Endothelial cell of umbilical vein (primary cell): ENCODE measurements at regions not wholly inside any gene's neighbourhood (a gene's known extent, or its start where the extent isn't known, plus 50 kb on each side); places are given as distances from the start of the nearest gene placed in this dataset.

Experiments
- BruUV-seq: library from RNA; stranded (reverse); fragments of 400-500 nt; replicated peaks from 2 replicates; lab custom pipeline; 2021; lab: Mats Ljungman, UMichigan
- CTCF ChIA-PET: fragments of 300-600, 350-600 bp; sonication (Branson Sonifier 250); formaldehyde crosslinking; loops from one replicate; lab custom pipeline; 2021; ENCODE audit warnings: antibody characterized with exemption, inconsistent platforms; lab: Charles Lee
- POLR2A ChIA-PET: fragments of 300-600, 350-600 bp; sonication (Branson Sonifier 250); formaldehyde crosslinking; loops from one replicate; lab custom pipeline; 2021; ENCODE audit warnings: antibody characterized with exemption, inconsistent platforms; lab: Charles Lee
- DNase-seq: peaks from one replicate; pipeline ENCODE4 v3.0.0-alpha.2; 2011; ENCODE audit warnings: low read depth, low spot score
- FAIRE-seq: peaks from 2 replicates; lab custom pipeline; 2011; peaks lifted over from hg19 to GRCh38; lab: Jason Lieb, UNC
- H2AFZ ChIP-seq: 2 replicates; pipeline ENCODE4 v1.6.0; 2012; ENCODE audit warnings: low read depth, low read length, control low read depth, inconsistent platforms
- H3K27ac ChIP-seq: 2 replicates; pipeline ENCODE4 v1.5.1; 2011; ENCODE audit warnings: low read depth, mild to moderate bottlenecking, control low read depth, low read length, moderate library complexity; ENCODE audit not compliant: insufficient read depth
- H3K27me3 ChIP-seq, 2 experiments: 2 replicates each; pipeline versions ENCODE4 v1.6.0 to v1.6.1; 2011; ENCODE audit warnings: low read length in 2 of 2, mixed read lengths in 1 of 2; ENCODE audit not compliant: control insufficient read depth in 2 of 2, insufficient read depth in 2 of 2
- H3K36me3 ChIP-seq, 2 experiments: 2 replicates in 1 of 2; 3 replicates in 1 of 2; pipeline ENCODE4 v1.5.1; 2011; ENCODE audit warnings: low read length in 2 of 2, mild to moderate bottlenecking in 1 of 2, moderate library complexity in 1 of 2; ENCODE audit not compliant: control insufficient read depth in 2 of 2, insufficient read depth in 2 of 2; ENCODE audit errors: extremely low read depth in 1 of 2
- H3K4me1 ChIP-seq: 3 replicates; pipeline ENCODE4 v1.5.1; 2011; ENCODE audit warnings: mild to moderate bottlenecking, low read length; ENCODE audit not compliant: control insufficient read depth, insufficient read depth; ENCODE audit errors: extremely low read depth
- H3K4me2 ChIP-seq: 2 replicates; pipeline ENCODE4 v1.6.1; 2011; ENCODE audit warnings: low read length, control low read depth, mixed read lengths; ENCODE audit not compliant: insufficient read depth
- H3K4me3 ChIP-seq, 3 experiments: fragments of 200-600 bp in 1 of 3; sonication (generic), shearing (Covaris generic) in 1 of 3; replicated peaks in 1 of 3; 2 replicates each; pipeline ENCODE4 v1.5.1; 2011 to 2016; ENCODE audit warnings: control low read depth in 3 of 3, low read length in 3 of 3, mild to moderate bottlenecking in 2 of 3, inconsistent platforms in 1 of 3, low read depth in 1 of 3, moderate library complexity in 1 of 3; ENCODE audit not compliant: insufficient read depth in 1 of 3
- H3K79me2 ChIP-seq: 2 replicates; pipeline ENCODE4 v1.6.0; 2012; ENCODE audit warnings: low read length, inconsistent platforms; ENCODE audit not compliant: control insufficient read depth, insufficient read depth
- H3K9ac ChIP-seq: replicated peaks from 2 replicates; pipeline ENCODE3; 2011; ENCODE audit warnings: low read length, control low read depth; ENCODE audit not compliant: insufficient read depth; ENCODE audit errors: extremely low read depth
- H3K9me1 ChIP-seq: replicated peaks from 3 replicates; pipeline ENCODE4 v1.6.0; 2011; ENCODE audit warnings: mild to moderate bottlenecking, low read length; ENCODE audit not compliant: control insufficient read depth, insufficient read depth; ENCODE audit errors: extremely low read depth
- H3K9me3 ChIP-seq: replicated peaks from 2 replicates; pipeline ENCODE4 v1.5.1; 2012; ENCODE audit warnings: low read length, inconsistent platforms; ENCODE audit not compliant: control insufficient read depth, insufficient read depth
- H4K20me1 ChIP-seq: replicated peaks from 2 replicates; pipeline ENCODE3; 2011; ENCODE audit warnings: mild to moderate bottlenecking, low read length; ENCODE audit not compliant: control insufficient read depth, insufficient read depth; ENCODE audit errors: extremely low read depth
- EZH2 ChIP-seq: IDR thresholded peaks from 2 replicates; pipeline ENCODE4 v1.6.1; 2012; ENCODE audit warnings: borderline replicate concordance, low read depth, mild to moderate bottlenecking, moderate library complexity, low read length, inconsistent platforms; ENCODE audit not compliant: severe bottlenecking
- FOS ChIP-seq: IDR thresholded peaks from 2 replicates; pipeline ENCODE4 v1.6.1; 2011; ENCODE audit warnings: mild to moderate bottlenecking, low read length, moderate library complexity, borderline replicate concordance; ENCODE audit not compliant: insufficient read depth
- GATA2 ChIP-seq: IDR thresholded peaks from 2 replicates; pipeline ENCODE4 v1.7.0; 2011; ENCODE audit warnings: low read depth, mild to moderate bottlenecking, moderate library complexity, mixed read lengths, low read length; ENCODE audit not compliant: insufficient read length, insufficient read depth
- JUN ChIP-seq: IDR thresholded peaks from 2 replicates; pipeline ENCODE4 v1.6.1; 2011; ENCODE audit warnings: borderline replicate concordance, low read depth; ENCODE audit not compliant: insufficient read length, insufficient read depth
- MYC ChIP-seq: IDR thresholded peaks from one replicate; pipeline ENCODE4 v1.6.1; 2011; ENCODE audit warnings: mild to moderate bottlenecking, low read depth, low read length
- POLR2A ChIP-seq: IDR thresholded peaks from 2 replicates; pipeline ENCODE4 v1.6.1; 2012; ENCODE audit warnings: low read depth, mild to moderate bottlenecking, control low read depth, low read length
- POLR2AphosphoS5 ChIP-seq: IDR thresholded peaks from 2 replicates; pipeline ENCODE4 v1.6.1; 2012; ENCODE audit warnings: low read depth, mild to moderate bottlenecking, control low read depth, low read length, moderate library complexity; ENCODE audit not compliant: insufficient read depth
- dilution Hi-C: fragments of 300-500 bp; cut with MboI; formaldehyde crosslinking; loops from one replicate; pipeline ENCODE4 v1.15.0; 2019; ENCODE audit warnings: low sequenced_read_pairs; ENCODE audit not compliant: extremely low pct_ligation_motif_present
- intact Hi-C: fragments of 100-400 bp; cut with micrococcal nuclease; formaldehyde crosslinking; loops from one replicate; pipeline ENCODE4 v1.10.0; 2022
- TF ChIP-seq, protein P1 (sequence below), 2 donors: IDR thresholded peaks; 1 replicate in 1 of 2; 2 replicates in 1 of 2; pipeline ENCODE4 v1.5.1; 2011; ENCODE audit warnings: low read length in 2 of 2, mild to moderate bottlenecking in 2 of 2, moderate library complexity in 2 of 2, control low read depth in 1 of 2, inconsistent platforms in 1 of 2, low read depth in 1 of 2; ENCODE audit not compliant: insufficient read depth in 1 of 2; ENCODE audit errors: extremely low read depth in 1 of 2
- TF ChIP-seq, protein P2 (sequence below): IDR thresholded peaks from 2 replicates; pipeline ENCODE4 v1.6.1; 2011; ENCODE audit not compliant: insufficient read depth, insufficient read length

DNA sequence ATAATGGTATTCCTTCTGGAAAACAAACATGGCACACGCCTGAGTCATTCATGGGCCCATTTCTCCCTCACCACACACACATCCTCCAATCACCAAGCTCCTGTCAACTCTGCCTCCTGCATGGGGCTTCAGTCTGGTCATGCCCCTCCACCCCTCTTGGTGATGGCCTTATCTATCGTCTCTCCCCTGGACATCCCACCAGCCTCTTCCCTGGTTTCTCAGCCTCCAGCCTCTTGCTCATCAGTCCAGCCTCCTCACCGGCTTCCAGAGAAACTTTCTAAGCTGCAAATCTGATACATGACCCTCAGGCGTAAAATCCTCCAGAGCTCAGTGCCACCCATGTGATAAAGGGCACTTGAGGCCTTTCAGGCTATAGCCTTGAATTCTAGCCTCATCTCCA is 243.9 kb downstream of the FOXD2 start:
- no peaks in the 10 kb centered on the region for H3K36me3 ChIP-seq
- ChIA-PET POLR2A (no interaction called here), CTCF (no interaction called here)
- dilution Hi-C loops (loop anchor here (25.0 kb wide), 1 partner anchor 219 kb away; no protein-coding TSS in a partner anchor), intact Hi-C loops (no loop called here)
- BruUV-seq = no TSS peak
- H3K9ac ChIP-seq = no peak overlapping the region
- DNase-seq (no peak), FAIRE-seq (no peak)
- no peaks in the 10 kb centered on the region for H3K79me2 ChIP-seq
- peaks cover 2 to 6% of the 10 kb centered on the region in 2 experiments for H3K27me3 ChIP-seq
- H2AFZ ChIP-seq = no peak overlapping the region
- no peak overlapping the region for H3K4me3 ChIP-seq
- no peaks in the 10 kb centered on the region for H4K20me1 ChIP-seq
- TF ChIP-seq MYC (no peak), POLR2AphosphoS5 (no peak), POLR2A (no peak), FOS (no peak), EZH2 (no peak), JUN (no peak), GATA2 (no peak)
- TF ChIP-seq, protein P1, sequence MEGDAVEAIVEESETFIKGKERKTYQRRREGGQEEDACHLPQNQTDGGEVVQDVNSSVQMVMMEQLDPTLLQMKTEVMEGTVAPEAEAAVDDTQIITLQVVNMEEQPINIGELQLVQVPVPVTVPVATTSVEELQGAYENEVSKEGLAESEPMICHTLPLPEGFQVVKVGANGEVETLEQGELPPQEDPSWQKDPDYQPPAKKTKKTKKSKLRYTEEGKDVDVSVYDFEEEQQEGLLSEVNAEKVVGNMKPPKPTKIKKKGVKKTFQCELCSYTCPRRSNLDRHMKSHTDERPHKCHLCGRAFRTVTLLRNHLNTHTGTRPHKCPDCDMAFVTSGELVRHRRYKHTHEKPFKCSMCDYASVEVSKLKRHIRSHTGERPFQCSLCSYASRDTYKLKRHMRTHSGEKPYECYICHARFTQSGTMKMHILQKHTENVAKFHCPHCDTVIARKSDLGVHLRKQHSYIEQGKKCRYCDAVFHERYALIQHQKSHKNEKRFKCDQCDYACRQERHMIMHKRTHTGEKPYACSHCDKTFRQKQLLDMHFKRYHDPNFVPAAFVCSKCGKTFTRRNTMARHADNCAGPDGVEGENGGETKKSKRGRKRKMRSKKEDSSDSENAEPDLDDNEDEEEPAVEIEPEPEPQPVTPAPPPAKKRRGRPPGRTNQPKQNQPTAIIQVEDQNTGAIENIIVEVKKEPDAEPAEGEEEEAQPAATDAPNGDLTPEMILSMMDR (IDR thresholded peaks at IDR 0.05; ENCODE audit: extremely low read depth in 1 of 2, insufficient read depth in 1 of 2, low read depth in 1 of 2, low read length in 2 of 2) = no peak
- TF ChIP-seq, protein P2, sequence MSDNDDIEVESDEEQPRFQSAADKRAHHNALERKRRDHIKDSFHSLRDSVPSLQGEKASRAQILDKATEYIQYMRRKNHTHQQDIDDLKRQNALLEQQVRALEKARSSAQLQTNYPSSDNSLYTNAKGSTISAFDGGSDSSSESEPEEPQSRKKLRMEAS = no peak
- no peaks in the 10 kb centered on the region for H3K9me1 ChIP-seq
- no peaks in the 10 kb centered on the region for H3K4me1 ChIP-seq
- no peak overlapping the region for H3K4me2 ChIP-seq
- no peaks in the 10 kb centered on the region for H3K9me3 ChIP-seq
- no peak overlapping the region for H3K27ac ChIP-seq
